Panc1 (cell line): ENCODE measurements at regions not wholly inside any gene's neighbourhood (a gene's known extent, or its start where the extent isn't known, plus 50 kb on each side); places are given as distances from the start of the nearest gene placed in this dataset.

Experiments used
- ATAC-seq: fragments of 200-7000 bp; cut with Tn5 transposase; 2 replicates; pipeline ENCODE4 v1.9.1; 2020; ENCODE audit warnings: mild to moderate bottlenecking, moderate library complexity
- BruUV-seq: library from RNA; stranded (reverse); fragments of 400-500 nt; replicated peaks from 2 replicates; lab custom pipeline; 2021; lab: Mats Ljungman, UMichigan
- CTCF ChIA-PET: fragments of 300-600 bp; sonication (Branson Sonifier 250); formaldehyde crosslinking; loops from one replicate; lab custom pipeline; 2022; ENCODE audit warnings: antibody characterized with exemption; lab: Charles Lee
- POLR2A ChIA-PET: fragments of 300-600 bp; sonication (Branson Sonifier 250); formaldehyde crosslinking; loops from one replicate; lab custom pipeline; 2022; ENCODE audit warnings: antibody characterized with exemption; lab: Charles Lee
- DNase-seq: peaks from one replicate; pipeline ENCODE4 v3.0.0-alpha.2; 2010; ENCODE audit warnings: low read depth, low spot score
- H3K27ac ChIP-seq: 2 replicates; pipeline ENCODE4 v1.5.1; 2011; ENCODE audit warnings: mild to moderate bottlenecking, low read length, inconsistent platforms
- H3K27me3 ChIP-seq: fragments of 200-500 bp; sonication (Bioruptor generic); 2 replicates; pipeline ENCODE4 v1.6.0; 2014; ENCODE audit warnings: low read length, inconsistent platforms; ENCODE audit not compliant: control insufficient read depth, insufficient read depth
- H3K36me3 ChIP-seq: fragments of 200-500 bp; sonication (Bioruptor generic); 2 replicates; pipeline ENCODE4 v1.5.1; 2014; ENCODE audit warnings: inconsistent platforms, mild to moderate bottlenecking, low read length, moderate library complexity; ENCODE audit not compliant: control insufficient read depth, insufficient read depth
- H3K4me1 ChIP-seq: 2 replicates; pipeline ENCODE4 v1.5.1; 2011; ENCODE audit warnings: inconsistent platforms, mild to moderate bottlenecking, low read length, moderate library complexity; ENCODE audit not compliant: control insufficient read depth, insufficient read depth
- H3K4me3 ChIP-seq, 2 experiments: 2 replicates each; pipeline ENCODE4 v1.5.1; 2011 to 2012; ENCODE audit warnings: low read depth in 2 of 2, low read length in 2 of 2, mild to moderate bottlenecking in 2 of 2, inconsistent platforms in 1 of 2, moderate library complexity in 1 of 2
- H3K9me3 ChIP-seq: fragments of 200-500 bp; sonication (Bioruptor generic); 2 replicates; pipeline ENCODE4 v1.5.1; 2014; ENCODE audit warnings: low read depth, mild to moderate bottlenecking, inconsistent platforms, low read length, moderate library complexity; ENCODE audit not compliant: control insufficient read depth, insufficient read depth
- CTCF ChIP-seq: fragments of 450-650 bp; IDR thresholded peaks from 2 replicates; pipeline ENCODE4 v1.5.1; 2017; ENCODE audit warnings: mild to moderate bottlenecking
- POLR2AphosphoS5 ChIP-seq: IDR thresholded peaks from 2 replicates; pipeline ENCODE4 v1.6.1; 2012; ENCODE audit warnings: mild to moderate bottlenecking, low read depth, low read length, moderate library complexity
- REST ChIP-seq, 2 experiments: IDR thresholded peaks; 2 replicates each; pipeline ENCODE4 v1.6.1; 2011 to 2012; ENCODE audit warnings: low read depth in 2 of 2, control low read depth in 1 of 2, low read length in 1 of 2, mild to moderate bottlenecking in 1 of 2, moderate library complexity in 1 of 2; ENCODE audit not compliant: insufficient read depth in 1 of 2
- SIN3A ChIP-seq: IDR thresholded peaks from 2 replicates; pipeline ENCODE4 v1.6.1; 2012; ENCODE audit warnings: low read depth, mild to moderate bottlenecking, low read length, moderate library complexity, borderline replicate concordance; ENCODE audit not compliant: insufficient read depth
- TCF7L2 ChIP-seq: IDR thresholded peaks from 2 replicates; pipeline ENCODE4 v1.6.1; 2011; ENCODE audit warnings: mild to moderate bottlenecking, low read depth, low read length, inconsistent platforms
- in situ Hi-C: cut with HindIII; loops from 2 replicates; pipeline ENCODE4 v1.10.0; 2016; ENCODE audit warnings: low sequenced_read_pairs, low pct_unique_long_range_greater_than_20kb
- intact Hi-C: fragments of 100-400 bp; cut with micrococcal nuclease; formaldehyde crosslinking; loops from one replicate; pipeline ENCODE4 v1.10.0; 2022; ENCODE audit not compliant: unreplicated experiment

- intact Hi-C loops = no loop called here
These were observed 214.6 kb upstream of the HTR2A start for GRCh38 chr13:47111499-47111898.

GRCh38 chr13:47110833-47111240 lies 214.0 kb upstream of the HTR2A start:
- intact Hi-C loops = no loop called here

More at GRCh38 chr13:47111499-47111898, 214.6 kb upstream of the HTR2A start:
- ChIA-PET CTCF (no interaction called here), POLR2A (no interaction called here)
- ATAC-seq (no peak), DNase-seq (no peak)
- no peak for TF ChIP-seq POLR2AphosphoS5
- no peak for TF ChIP-seq SIN3A
- TF ChIP-seq TCF7L2 = no peak
- TF ChIP-seq CTCF = no peak
- no peak overlapping the region for H3K27ac ChIP-seq
- H3K27me3 ChIP-seq = no peaks in the 10 kb centered on the region
- no TSS peak for BruUV-seq
- no peaks in the 10 kb centered on the region for H3K36me3 ChIP-seq
- in situ Hi-C loops = no loop called here
- no peaks in the 10 kb centered on the region for H3K4me1 ChIP-seq
- no peaks in the 10 kb centered on the region for H3K9me3 ChIP-seq
- H3K4me3 ChIP-seq = no peak overlapping the region

More at GRCh38 chr13:47110833-47111240, 214.0 kb upstream of the HTR2A start:
- TF ChIP-seq SIN3A = no peak
- TF ChIP-seq TCF7L2 = no peak
- no peak for TF ChIP-seq CTCF
- TF ChIP-seq POLR2AphosphoS5 = no peak
- no peak for TF ChIP-seq REST (IDR thresholded peaks at IDR 0.05; ENCODE audit: insufficient read depth in 1 of 2, low read depth in 2 of 2, low read length in 1 of 2)
- CTCF ChIA-PET = no interaction called here
- Histone ChIP-seq H3K36me3 (no peaks in the 10 kb centered on the region), H3K4me3 (no peak overlapping the region), H3K4me1 (no peaks in the 10 kb centered on the region), H3K27ac (no peak overlapping the region), H3K9me3 (no peaks in the 10 kb centered on the region), H3K27me3 (no peaks in the 10 kb centered on the region)
- DNase-seq (no peak), ATAC-seq (no peak)
- in situ Hi-C loops = no loop called here
- BruUV-seq = no TSS peak
- POLR2A ChIA-PET = no interaction called here
